Fibroblast of peridontal ligament (primary cell): ENCODE measurements at regions not wholly inside any gene's neighbourhood (a gene's known extent, or its start where the extent isn't known, plus 50 kb on each side); places are given as distances from the start of the nearest gene placed in this dataset.
A peak's percentile ranks its signal among the peaks of the same experiment; 100 is the strongest.

Experiments
- DNase-seq: peaks from one replicate; pipeline ENCODE4 v3.0.0-alpha.2; 2010; ENCODE audit errors: extremely low read depth

DNA sequence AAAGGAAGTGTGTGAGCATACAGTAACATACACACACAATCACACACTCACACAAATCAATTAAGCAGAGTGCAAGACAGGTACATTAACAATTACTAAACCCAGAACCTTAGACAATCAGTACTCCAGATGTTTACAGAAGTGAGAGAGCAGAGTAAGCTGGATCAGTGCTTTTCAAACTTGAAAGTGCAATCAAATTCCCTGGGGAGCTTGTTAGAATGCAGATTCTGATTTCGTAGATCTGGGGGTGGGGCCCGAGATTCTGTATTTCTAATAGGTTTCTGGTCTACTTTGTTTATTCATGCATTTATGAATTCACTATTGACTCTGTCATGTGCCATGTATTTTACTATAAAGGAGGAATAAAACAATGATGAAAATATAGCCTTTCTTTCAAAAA lies 179.6 kb upstream of the PHYHIPL start:
- DNase-seq = no peak

DNA sequence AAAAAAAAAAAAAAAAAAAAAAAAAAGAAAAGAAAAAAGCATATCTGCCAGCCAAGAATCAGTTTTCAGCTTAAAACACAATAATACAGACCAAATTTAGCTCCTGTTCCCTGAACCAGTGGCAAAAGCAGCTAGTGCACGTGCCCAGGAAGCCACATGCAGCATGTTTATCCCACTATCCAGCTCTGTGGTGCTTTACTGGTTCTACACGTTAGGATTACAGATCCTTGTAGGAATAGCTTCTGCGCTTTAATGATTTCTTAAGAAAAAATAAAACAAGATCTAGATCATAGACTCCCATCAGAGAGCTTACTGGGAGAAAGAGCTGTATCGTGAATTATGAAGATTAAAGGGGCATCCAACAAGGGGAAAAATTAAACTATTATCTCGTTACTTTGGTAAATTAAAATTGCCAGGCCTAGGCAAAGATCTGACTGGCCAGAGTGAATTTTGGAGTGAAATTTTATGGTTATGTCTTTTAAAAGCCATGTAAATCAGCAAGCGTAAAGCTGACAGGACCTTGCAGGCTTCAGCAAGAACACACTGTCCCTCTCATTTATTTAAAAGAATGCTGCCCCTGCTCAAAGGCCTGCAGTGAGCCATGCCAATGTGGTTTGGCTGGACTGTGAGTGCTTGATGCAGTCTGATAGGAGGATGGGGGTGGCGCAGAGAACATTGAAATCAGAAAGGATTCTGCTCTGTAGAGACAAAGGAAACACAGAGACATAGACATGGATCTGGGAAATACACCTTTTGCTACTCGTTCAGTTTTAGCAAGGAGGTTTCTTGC lies 177.3 kb upstream of the PHYHIPL start:
- peak; percentile 47 for DNase-seq

DNA sequence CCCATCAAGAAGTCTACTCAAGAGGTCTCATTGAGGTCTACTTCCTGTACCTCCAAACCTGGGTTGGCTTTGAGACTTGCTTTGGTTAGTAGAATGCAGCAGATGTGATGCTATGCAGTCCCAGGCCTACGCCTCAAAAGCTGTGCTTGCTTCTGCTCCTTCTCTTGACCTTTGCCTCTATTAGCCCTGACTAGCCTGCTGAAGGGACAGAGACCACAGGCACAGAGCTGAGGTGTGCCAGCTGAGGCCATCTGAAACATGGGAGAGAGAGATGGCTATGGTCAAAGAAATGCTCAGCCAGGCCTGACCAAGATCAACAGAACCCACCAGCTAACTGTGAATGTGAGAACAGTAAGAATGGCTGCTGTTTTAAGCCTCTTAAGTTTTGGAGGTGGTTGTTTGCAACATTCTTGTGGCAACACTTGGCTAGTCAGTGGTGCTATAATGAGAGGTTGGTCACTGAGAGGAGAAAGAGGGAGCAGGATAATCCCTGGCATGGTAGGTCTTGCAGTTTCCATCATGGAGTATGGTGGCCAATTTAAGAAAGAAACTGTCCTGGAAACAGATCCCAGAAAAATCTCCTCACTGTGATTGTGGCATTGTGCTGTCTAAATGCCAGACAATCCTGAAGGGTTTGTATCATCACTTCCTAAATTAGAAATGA lies 176.1 kb upstream of the PHYHIPL start:
- DNase-seq = no peak

DNA sequence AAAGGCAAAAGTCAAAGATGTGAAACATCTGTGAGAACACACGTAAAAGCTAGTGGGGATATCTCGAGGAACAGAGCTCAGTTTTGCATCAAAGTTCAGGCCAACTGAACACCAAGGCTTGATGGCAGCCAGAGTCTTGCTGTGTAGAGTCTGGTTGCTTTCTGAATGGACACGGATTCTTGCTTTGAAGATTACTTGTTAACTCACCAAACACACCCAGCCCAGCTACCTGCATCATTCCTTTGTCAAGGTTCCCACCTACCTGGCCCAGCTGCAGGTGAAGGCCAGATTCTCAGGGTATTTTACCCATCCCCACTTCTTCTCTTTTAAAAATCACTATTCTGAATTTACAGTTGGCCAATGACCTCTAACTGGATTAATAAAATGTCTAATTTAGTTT lies 174.4 kb upstream of the PHYHIPL start:
- DNase-seq = no peak

DNA sequence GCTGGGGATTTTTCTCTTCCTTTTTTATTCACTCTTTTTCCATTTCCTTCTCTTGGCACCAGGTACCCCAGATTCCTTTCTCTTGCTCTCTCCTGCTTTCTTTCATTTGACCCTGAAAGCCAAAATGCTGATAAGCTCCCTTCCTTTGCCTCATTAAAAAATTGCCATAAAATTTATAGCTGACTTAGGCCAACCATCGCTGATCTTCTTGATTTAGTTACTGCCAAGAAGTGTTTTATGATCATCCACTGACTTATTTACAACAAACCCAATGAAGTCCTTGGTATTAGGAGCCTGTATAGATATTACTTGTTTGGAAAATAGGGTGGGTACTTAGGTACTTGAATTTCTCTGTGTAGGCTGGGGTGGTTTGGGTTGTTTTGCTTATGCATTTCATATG lies 173.2 kb upstream of the PHYHIPL start:
- DNase-seq = no peak

DNA sequence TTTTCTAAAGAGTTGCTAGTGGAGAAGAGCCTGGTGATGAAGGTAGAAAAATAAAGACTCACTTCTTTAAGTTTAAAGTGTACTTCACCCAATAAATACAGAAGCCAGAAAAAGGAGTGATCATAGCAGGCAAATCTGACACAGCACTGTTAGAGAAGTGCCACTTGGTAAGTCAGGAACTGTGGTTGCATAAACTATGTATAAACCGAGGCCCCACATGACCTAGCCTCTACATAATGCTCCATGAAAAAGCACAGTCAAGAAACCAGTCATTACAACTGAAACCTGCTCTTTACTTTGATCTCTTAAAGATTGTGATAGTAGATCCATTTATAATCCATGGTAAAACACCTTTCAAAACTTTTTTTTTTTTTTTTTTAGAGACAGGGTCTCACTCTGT lies 172.1 kb upstream of the PHYHIPL start:
- DNase-seq = no peak

DNA sequence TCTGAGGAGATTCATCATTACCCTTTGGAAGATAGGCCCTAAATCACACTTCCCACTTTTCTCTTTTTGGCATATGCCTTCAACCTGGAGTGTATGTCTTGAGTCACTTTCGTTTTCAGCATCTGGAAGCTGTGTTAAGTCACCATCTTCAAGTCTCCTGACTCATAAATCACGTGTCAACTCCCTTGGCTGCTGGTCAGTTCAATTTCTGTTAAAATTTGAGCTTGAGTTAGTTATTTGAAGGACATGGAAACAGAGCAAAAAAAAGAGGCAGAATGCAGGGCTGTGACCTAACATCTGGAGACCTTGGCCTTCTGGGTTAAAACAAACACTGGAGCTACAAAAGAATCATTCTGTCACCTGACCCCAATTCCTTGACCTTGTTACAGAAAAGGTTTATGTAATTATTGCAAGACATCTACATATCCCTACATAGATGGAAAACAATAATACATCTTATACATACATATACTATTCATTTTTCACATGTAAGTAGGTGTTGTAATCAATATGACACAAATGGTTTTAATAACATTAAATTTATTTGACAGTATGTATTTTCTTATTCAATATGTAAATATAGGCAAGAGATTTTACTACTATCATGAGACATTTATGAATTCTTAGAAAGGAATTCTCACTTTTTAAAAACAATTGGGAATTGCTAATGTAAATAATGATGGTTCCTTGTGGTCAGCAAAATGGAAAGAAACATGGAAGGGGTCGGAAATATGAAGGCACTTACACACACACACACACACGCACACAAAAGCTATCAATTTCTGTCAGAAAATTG lies 169.7 kb upstream of the PHYHIPL start:
- peak; percentile 89 for DNase-seq

DNA sequence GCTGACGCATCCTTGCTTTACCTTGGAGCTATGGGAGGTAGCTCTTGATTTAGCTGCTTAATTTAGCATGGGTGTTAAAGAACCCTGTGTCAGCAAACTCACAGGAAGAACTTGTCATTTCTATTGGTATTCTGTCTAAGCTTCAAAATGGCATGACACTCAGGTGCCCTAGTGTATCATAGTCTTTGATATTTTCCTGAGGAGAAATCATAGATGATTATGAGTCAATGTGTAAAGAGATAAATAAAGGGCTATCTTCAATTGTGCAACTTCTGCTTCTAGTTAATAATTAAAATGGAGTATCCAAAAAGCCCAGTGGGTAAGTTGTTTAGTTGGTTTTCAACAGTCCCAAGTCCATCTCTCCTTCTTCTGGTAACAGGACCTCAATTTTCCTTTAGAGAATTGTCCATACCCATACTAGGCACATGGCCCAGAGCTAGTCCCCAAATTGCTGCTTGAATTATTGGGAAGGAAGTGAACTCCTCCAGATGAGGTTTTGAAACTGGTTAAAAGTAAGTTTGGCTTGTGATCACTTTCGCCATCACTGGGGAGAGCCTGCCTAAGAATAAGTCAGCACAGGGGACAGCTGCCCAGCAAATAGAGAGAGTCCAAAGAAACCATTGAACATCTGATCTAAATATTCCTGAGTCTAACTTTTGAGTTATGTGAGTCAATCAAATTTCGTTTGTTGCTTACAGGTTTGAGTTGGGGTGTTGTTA lies 169.0 kb upstream of the PHYHIPL start:
- no peak for DNase-seq

DNA sequence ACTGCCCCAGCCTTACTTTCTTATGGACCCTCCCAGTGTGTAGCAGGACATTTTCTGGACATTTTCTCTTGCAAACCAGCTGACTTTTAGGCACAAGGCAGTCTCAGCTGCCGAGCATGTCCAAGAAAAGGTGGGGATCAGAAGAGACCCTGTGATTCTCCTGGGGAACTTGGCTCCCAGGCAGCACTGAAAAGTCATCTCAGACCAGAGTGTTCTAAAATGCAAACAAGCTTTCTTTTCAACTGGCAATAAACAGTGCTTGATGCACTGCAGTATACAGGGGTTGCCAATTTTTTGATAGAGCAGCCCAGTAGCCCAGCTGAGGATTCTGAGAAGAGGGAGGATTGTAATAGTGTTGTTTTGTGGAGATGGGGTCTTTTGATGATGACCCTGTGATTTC lies 168.0 kb upstream of the PHYHIPL start:
- no peak for DNase-seq

DNA sequence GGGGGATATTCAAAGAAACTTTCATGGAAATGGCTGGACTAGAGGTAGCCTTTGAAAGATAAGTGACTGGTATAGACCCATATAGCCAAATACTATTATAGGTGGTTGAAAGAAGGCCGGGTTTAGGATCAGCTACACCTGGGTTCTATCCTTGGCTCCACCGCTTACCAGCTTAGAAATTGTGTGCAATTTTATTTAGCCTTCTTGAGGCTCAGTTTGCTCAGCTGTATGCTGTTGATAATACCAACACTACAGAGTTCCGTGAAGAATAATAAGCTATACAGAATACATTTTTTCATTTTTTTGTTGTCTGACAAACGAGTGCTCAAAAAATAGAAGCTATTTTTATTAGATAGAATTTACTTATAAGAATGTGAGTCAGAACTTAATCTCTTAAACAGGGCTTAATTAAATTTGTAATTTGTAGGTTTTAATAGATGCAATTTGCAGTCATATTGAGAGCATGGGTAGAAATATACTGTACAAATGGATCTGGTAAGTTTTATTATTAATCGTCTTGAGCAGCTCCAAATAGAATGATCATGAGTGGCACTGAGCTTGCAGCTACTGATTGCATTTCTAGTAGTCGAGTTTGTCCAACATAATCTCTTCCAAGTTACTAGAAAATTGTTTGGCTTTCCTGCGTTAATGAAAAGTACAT lies 164.3 kb upstream of the PHYHIPL start:
- no peak for DNase-seq

DNA sequence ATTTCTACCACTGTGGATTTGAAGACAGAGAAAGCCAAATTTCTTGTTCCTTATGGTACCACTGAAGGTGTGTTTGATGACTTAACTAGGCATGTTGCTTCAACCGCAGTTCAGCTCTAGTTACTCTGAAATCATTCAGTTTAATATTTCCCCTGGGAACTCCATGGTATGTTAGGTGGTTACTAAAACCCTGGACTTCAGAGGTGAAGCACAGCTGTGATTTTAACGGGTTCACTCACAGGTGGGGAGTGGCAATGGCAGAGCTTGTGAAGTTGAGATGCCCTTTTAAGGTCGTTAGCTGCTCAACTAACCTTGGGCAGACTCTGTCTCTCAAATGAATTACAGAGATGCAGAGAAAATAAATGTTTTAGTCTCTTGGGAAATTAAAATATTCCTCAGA lies 163.6 kb upstream of the PHYHIPL start:
- DNase-seq = no peak

DNA sequence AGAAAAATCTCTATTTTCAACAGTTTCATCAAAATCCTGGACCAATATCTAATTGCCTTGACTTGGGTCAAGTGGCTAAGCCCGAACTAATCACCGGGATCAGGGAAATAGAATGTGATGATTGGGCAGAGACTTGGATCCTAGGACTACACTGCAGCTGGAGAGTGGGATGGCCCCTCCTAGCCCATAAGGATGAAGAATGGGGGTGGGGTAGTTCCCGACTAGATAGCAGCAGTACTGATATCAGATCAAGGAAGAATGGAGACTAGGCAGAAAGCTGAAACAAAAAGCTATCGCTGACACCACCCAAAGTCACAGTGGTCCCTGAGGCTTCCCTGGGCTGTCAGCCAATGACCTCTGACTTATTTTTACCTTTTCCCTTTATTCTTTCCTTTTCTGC lies 160.4 kb upstream of the PHYHIPL start:
- DNase-seq = no peak

DNA sequence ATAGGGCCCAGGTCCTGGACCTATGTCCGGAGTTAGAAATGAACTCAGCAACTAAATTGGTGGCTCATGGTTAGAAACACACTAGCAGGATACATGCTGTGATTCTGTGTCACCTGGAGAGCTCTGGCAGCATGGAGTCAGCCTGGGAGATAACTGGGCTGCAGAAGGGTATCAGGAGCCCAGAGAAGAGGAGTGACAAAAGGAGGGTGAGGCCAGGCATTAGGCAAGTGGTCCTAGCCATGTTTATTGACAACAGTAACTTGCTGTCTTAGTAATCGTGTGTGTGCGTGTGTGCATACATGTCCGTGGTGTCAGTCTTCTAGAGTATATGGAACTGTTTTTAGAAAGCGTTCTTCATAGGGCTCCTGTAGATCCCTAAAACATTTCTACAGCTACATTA lies 157.5 kb upstream of the PHYHIPL start:
- peak; percentile 35 for DNase-seq

DNA sequence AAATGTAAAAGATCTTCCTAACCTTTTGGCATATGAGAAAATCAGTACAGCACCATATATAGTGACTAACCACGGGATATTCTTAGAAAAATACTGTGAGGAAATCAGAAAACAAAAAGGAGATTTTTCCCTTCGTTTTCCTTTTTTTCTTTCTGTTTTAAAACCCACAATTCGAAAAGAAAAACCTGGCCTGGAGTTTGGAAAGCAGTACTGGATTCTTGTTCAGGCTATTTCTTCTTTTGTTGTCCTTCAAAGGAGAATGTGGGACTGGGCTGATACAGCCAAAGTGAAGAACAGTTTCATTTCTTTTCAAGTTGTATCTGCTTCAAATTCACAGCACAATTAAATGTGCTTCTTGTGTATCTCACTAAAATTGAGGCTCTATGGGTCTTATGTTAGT lies 156.8 kb upstream of the PHYHIPL start:
- DNase-seq = peak; percentile 72

DNA sequence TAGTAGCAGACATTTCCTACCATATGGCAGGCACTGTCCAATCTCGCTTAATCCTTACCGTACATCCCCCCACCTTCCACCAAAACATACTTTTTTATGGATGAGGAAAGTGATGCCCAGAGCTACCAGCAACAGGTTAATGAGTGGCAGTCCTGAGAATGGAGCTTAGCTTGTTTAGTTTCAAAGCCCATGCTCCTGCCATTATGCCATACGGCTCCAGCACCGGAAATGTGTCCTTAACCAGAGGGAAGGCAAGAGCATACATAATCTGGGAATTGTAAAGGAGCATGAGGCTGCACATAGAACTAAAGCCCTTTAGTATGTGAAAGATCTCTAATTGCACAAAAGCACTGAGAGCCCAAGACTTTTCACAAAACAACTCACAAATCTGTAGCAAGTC lies 155.9 kb upstream of the PHYHIPL start:
- DNase-seq = no peak

DNA sequence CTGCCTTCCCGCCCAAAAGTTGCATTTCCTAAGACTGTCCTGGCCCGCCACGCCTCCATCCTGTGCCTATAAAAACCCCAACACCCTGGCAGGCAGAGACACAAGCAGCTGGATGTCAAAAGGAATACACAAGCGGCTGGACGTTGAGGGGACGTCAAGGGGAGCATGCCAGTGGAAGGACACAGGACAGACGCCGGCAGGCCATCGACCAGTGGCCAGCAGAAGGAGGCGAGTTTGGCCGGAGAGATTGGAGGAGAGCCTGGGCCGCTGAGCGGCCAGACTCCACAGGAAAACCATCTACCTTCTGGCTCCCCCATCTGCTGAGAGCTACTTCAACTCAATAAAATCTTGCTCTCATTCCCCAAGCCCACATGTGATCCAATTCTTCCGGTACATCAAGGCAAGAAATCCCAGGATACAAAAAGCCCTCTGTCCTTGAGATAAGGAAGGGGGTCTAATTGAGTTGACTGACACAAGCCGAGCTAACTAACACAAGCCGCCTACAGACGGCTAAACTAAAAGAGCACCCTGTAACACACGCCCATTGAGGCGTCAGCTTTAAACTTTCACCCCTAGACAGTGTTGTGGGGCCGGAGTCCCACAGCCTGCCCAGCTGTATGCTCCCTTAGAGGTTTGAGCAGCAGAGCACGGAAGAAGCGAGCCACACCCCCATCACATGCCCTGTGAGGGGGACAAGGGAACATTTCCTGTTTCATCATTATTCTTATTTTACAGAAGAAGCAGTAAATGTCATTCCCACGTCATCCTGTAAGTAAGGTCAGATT lies 150.3 kb upstream of the PHYHIPL start:
- DNase-seq = no peak

DNA sequence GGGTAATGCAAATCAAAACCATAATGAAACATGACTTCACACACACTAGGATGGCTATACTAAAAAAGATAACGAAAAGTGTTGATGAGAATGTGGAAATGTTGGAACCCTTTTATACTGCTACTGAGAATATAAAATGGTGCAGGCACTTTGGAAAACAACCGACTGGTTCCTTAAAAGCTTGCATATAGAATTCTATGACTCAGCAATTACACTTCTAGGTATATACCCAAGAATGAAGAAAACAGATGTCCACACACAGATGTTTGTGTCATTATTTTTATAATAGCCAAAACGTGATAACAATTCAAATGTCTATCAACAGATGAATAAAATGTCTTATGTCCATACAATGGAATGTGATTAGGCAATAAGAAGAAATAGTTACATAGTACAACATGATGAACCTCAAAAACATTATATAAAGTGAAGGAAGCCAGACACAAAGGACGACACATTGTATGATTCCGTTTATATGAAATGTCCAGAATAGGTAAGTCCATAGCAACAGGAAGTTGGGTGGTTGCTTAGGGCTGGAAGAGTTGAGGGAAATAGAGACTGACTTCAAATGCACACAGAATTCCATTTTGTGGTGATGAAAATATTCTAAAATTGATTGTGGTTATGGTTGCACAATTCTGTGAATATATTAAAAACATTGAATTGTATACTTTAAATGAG lies 148.3 kb upstream of the PHYHIPL start:
- DNase-seq = peak; percentile 57

DNA sequence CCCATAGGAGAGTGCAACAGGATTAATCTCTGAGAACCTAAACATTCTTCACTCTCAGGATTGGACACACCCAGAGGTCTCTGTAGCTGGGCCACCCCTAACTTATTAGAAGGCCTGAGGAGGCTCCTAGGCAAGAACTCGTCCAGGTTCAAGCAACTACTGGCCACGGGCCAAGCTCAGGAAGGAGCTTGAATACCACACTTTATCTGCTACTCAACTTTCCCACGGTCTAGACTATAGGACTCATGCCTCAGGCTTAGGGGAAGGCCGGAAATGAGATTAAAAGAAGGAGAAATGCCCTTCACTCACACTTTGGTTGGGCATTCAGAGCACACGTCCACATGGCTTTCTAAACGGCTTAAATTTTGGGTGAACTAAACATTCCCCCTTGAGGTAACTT lies 142.8 kb upstream of the PHYHIPL start:
- DNase-seq = no peak

DNA sequence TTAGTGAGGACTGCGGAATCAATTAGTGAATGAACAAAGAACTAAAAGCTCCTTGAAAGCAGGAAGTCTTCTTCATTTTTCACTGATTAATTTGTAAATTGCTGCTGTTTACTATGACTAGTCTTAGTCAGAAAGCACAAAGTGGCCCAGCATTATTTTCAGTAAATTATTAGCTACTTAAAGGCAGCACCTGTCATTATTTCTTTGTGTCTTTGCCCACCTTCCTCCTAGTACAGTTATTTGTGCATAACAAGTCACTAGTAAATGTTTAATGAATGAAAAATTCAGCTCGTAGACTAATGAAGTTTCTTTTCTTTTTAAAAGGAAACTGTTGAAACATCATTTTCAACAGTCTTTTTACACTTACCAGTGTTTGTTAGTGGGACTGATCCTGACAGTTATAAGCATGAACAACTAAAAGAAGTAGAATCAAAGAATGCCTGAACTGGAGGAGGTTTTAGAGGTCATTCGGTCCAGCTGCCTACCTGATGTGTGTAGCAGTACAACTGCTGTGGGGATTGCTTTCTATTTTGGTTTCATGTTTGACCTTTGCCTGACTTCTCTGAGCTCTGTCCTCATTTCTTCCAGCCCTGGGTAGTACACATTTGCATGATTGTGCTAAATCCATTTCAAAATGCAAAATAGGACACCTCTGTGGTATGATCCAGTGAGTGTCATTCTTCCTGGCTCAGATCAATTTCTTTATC lies 140.0 kb upstream of the PHYHIPL start:
- no peak for DNase-seq

DNA sequence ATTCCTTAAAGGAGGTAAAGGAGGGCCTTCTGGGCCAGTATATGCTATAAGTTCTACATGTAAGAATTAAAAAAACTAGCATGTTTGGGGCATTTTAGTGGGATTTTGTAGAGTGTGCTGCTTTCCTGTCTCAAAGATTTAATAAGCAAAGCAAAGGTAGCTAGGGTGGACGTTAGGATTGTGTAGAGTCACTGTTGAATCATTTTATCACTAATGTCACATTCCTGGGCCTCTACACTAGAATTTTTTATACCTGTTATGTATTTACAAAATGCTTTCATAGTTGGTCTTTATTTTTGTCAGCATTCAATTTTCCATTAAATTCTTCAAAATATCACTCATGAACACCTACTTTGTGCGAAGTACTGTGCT lies 139.4 kb upstream of the PHYHIPL start:
- no peak for DNase-seq
